Fibroblast of villous mesenchyme (primary cell): ENCODE measurements at regions not wholly inside any gene's neighbourhood (a gene's known extent, or its start where the extent isn't known, plus 50 kb on each side); places are given as distances from the start of the nearest gene placed in this dataset.

Experiments
- DNase-seq: peaks from one replicate; pipeline ENCODE4 v3.0.0-alpha.2; 2010; ENCODE audit warnings: low read depth
- H3K4me3 ChIP-seq: 2 replicates; pipeline ENCODE4 v1.5.1; 2011; ENCODE audit warnings: low read depth, mild to moderate bottlenecking, low read length
- CTCF ChIP-seq: IDR thresholded peaks from 2 replicates; pipeline ENCODE4 v1.5.1; 2012; ENCODE audit warnings: low read depth, mild to moderate bottlenecking, low read length; ENCODE audit not compliant: insufficient read depth

- TF ChIP-seq CTCF, result no peak
- no peak overlapping the region for H3K4me3 ChIP-seq
- DNase-seq, result no peak
Measured at GRCh38 chr11:113574586-113574985, 99.4 kb upstream of the DRD2 start.

- DNase-seq, result no peak
- H3K4me3 ChIP-seq, result no peak overlapping the region
- no peak for TF ChIP-seq CTCF
Measured at GRCh38 chr11:113574171-113574570, 99.0 kb upstream of the DRD2 start.

- DNase-seq, result peak; percentile 14
- TF ChIP-seq CTCF, result no peak
- no peak overlapping the region for H3K4me3 ChIP-seq
Measured at GRCh38 chr11:113572136-113572735, 97.0 kb upstream of the DRD2 start.

GRCh38 chr11:113571531-113571930, 96.3 kb upstream of the DRD2 start:
- no peak for DNase-seq
- no peak for TF ChIP-seq CTCF
- no peak overlapping the region for H3K4me3 ChIP-seq

GRCh38 chr11:113570906-113571305, 95.7 kb upstream of the DRD2 start:
- DNase-seq, result no peak
- H3K4me3 ChIP-seq, result no peak overlapping the region
- TF ChIP-seq CTCF, result no peak

- no peak for TF ChIP-seq CTCF
- no peak overlapping the region for H3K4me3 ChIP-seq
- no peak for DNase-seq
Measured at GRCh38 chr11:113569391-113569790, 94.2 kb upstream of the DRD2 start.

GRCh38 chr11:113568566-113568965, 93.4 kb upstream of the DRD2 start:
- no peak for TF ChIP-seq CTCF
- H3K4me3 ChIP-seq, result no peak overlapping the region
- no peak for DNase-seq
